Tibial nerve (tissue), 4 donors: ENCODE measurements at regions not wholly inside any gene's neighbourhood (a gene's known extent, or its start where the extent isn't known, plus 50 kb on each side); places are given as distances from the start of the nearest gene placed in this dataset.

ENCODE experiments used
- DNase-seq, 2 donors: peaks; one replicate each; pipeline ENCODE4 v3.0.0-alpha.2; 2019; ENCODE audit warnings: low spot score in 2 of 2
- H3K27ac ChIP-seq, 4 donors: fragments of 200-600 bp; sonication (generic) in 3 of 4; one replicate each; pipeline ENCODE4 v1.5.1; 2017 to 2019; ENCODE audit warnings: mild to moderate bottlenecking in 1 of 4
- H3K27me3 ChIP-seq, 2 donors: fragments of 200-600 bp; sonication (generic) in 1 of 2; one replicate each; pipeline versions ENCODE4 v1.5.1 to v1.6.0; 2017 to 2019
- H3K36me3 ChIP-seq, 3 donors: fragments of 200-600 bp; sonication (generic); one replicate each; pipeline ENCODE4 v1.5.1; 2018 to 2019
- H3K4me1 ChIP-seq, 4 donors: fragments of 200-600 bp; sonication (generic) in 3 of 4; one replicate each; pipeline ENCODE4 v1.5.1; 2017 to 2019
- H3K4me3 ChIP-seq, 4 donors: fragments of 200-600 bp; sonication (generic) in 3 of 4; one replicate each; pipeline ENCODE4 v1.5.1; 2017 to 2019; ENCODE audit warnings: mild to moderate bottlenecking in 1 of 4, moderate library complexity in 1 of 4
- H3K9me3 ChIP-seq, 4 donors: fragments of 200-600 bp; sonication (generic) in 3 of 4; one replicate each; pipeline ENCODE4 v1.5.1; 2017 to 2019
- EP300 ChIP-seq, 2 donors: sonication (generic); formaldehyde crosslinking; IDR thresholded peaks; one replicate each; pipeline ENCODE4 v1.6.1; 2017; ENCODE audit warnings: antibody characterized with exemption in 2 of 2, mild to moderate bottlenecking in 1 of 2
- POLR2A ChIP-seq, 2 donors: fragments of 450-650 bp; IDR thresholded peaks; one replicate each; pipeline ENCODE4 v1.6.1; 2017; ENCODE audit warnings: antibody characterized with exemption in 2 of 2, mild to moderate bottlenecking in 2 of 2, moderate library complexity in 2 of 2
- WGBS, 2 donors: methylation state at CpG; one replicate each; pipeline ENCODE4 v1.1.5; 2018; 5-methylcytosine and 5-hydroxymethylcytosine counted together
- TF ChIP-seq, protein P1 (sequence below), 5 experiments: fragments of 200-600 bp in 3 of 5; fragments of 450-650 bp in 2 of 5; sonication (generic) in 3 of 5; IDR thresholded peaks; one replicate each; pipeline ENCODE4 v1.5.1; 2016 to 2019; ENCODE audit warnings: antibody characterized with exemption in 5 of 5, mild to moderate bottlenecking in 3 of 5, moderate library complexity in 2 of 5

DNA sequence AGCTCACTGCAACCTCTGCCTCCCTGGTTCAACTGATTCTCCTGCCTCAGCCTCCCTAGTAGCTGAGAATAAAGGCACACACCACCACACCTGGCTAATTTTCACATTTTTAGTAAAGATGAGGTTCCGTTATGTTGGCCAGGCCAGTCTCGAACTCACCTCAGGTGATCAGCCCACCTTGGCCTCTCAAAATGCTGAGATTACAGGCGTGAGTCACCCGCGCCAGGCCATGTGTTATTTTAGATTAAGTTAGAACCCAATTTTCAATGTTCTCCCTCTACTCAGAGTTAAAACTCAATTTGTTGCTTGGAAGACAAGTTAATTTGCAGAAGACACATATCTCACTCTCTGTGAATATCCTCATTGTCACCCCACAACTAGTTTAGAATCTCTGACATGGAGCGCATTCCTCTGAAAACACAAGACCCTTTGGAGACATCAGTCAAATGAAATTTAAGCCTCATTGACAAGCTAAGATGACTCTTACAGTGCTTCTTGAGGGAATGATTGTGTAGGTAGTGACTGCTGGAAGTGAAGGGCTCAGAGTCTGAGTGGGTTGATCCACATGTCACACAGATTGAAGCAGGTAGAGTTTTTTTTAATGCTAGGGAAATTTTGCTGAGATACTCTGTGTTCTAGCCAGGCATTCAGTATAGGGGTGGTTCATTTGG is 60.6 kb upstream of the FRMD4B start:
- TF ChIP-seq POLR2A (IDR thresholded peaks at IDR 0.05): no peak
- TF ChIP-seq, protein P1, sequence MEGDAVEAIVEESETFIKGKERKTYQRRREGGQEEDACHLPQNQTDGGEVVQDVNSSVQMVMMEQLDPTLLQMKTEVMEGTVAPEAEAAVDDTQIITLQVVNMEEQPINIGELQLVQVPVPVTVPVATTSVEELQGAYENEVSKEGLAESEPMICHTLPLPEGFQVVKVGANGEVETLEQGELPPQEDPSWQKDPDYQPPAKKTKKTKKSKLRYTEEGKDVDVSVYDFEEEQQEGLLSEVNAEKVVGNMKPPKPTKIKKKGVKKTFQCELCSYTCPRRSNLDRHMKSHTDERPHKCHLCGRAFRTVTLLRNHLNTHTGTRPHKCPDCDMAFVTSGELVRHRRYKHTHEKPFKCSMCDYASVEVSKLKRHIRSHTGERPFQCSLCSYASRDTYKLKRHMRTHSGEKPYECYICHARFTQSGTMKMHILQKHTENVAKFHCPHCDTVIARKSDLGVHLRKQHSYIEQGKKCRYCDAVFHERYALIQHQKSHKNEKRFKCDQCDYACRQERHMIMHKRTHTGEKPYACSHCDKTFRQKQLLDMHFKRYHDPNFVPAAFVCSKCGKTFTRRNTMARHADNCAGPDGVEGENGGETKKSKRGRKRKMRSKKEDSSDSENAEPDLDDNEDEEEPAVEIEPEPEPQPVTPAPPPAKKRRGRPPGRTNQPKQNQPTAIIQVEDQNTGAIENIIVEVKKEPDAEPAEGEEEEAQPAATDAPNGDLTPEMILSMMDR (IDR thresholded peaks at IDR 0.05): no peak
- no peak for TF ChIP-seq EP300 (IDR thresholded peaks at IDR 0.05)
- H3K4me3 ChIP-seq: no peak overlapping the region
- WGBS, 2 donors: 96 to 100% methylated on average over 6 of the region's 6 CpGs
- no peak for DNase-seq
- no peaks in the 10 kb centered on the region for H3K27me3 ChIP-seq
- H3K4me1 ChIP-seq: peaks cover 0 to 9% (median 0%) of the 10 kb centered on the region in 4 donors
- H3K36me3 ChIP-seq: no peaks in the 10 kb centered on the region
- H3K27ac ChIP-seq: no peak overlapping the region
- no peaks in the 10 kb centered on the region for H3K9me3 ChIP-seq

DNA sequence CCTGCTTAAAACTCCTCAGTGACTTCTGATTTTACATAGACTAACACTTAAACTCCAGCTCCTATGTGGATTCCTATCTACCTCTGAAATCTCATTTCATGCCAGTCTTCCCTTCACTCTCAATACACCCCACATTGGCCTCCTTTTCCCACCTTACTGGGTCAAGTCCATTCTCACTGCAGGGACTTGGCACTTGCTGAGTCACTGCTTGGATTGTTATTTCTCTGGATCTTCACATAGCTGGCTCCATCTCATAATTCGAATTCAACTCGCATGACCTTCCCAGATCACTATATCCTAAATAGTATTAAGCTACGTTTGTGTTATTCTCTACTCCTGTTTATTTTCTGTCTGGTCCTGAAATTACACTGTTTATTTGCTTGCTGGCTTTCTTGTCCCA is 59.6 kb upstream of the FRMD4B start:
- WGBS, 2 donors: 64 to 74% methylated on average over 3 of the region's 3 CpGs
- no peak for TF ChIP-seq POLR2A (IDR thresholded peaks at IDR 0.05)
- H3K27me3 ChIP-seq: no peaks in the 10 kb centered on the region
- DNase-seq: no peak
- H3K27ac ChIP-seq: peak overlapping the region in 1 of 4 donors; percentile 35
- no peaks in the 10 kb centered on the region for H3K36me3 ChIP-seq
- H3K4me1 ChIP-seq: peaks cover 0 to 13% (median 0%) of the 10 kb centered on the region in 4 donors
- no peaks in the 10 kb centered on the region for H3K9me3 ChIP-seq
- peak overlapping the region in 1 of 4 donors; percentile 45 for H3K4me3 ChIP-seq

DNA sequence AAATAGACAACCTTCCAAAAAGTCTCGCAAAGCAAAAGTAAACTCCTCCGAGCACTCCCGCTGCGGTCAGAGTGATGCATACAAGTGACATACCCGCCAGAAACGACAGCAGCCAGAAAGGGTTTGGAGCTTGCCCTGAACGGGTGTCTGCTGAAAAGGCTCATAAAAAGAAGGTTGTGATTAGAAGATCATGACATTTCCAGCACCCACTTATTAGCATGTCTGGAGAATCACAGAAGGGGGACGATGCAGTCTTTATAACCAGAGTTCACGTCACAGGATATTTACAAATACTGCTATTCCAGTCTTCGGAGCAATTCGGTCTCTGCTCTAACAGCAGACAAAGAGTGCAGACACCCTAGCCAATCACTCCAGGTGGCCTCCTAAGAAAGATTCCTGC is 59.1 kb upstream of the FRMD4B start:
- peak overlapping the region in 1 of 4 donors; percentile 35 for H3K27ac ChIP-seq

DNA sequence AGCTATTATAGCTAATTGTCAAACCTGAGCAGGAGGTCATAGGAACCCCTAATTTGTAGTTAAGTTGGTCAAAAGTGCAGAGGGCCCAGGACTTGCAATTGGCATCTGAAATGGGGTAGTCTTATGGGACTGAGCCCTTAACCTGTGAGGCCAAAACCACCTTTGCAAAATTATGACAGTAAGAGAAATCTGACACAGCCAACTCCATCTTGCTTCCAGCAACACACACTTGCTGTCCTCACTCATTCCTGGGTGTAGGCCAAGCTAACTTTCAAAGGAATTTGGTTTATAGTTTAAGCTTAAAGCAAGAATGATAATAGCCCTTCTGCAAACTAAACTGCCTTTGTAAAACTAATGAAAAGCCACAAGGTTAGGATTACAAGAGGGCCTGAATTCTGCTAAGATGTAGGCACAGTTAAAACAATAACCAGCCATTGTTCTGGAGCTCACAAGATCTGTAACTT is 57.6 kb upstream of the FRMD4B start:
- Histone ChIP-seq H3K4me1 (peaks cover 0 to 29% (median 0%) of the 10 kb centered on the region in 4 donors), H3K9me3 (no peaks in the 10 kb centered on the region), H3K27me3 (no peaks in the 10 kb centered on the region), H3K27ac (no peak overlapping the region), H3K4me3 (no peak overlapping the region), H3K36me3 (no peaks in the 10 kb centered on the region)
- no peak for DNase-seq
- TF ChIP-seq EP300 (IDR thresholded peaks at IDR 0.05) (no peak), POLR2A (IDR thresholded peaks at IDR 0.05) (no peak)
- TF ChIP-seq, protein P1 (IDR thresholded peaks at IDR 0.05): no peak

More for the DNA sequence above, 59.1 kb upstream of the FRMD4B start:
- no peaks in the 10 kb centered on the region for H3K27me3 ChIP-seq
- no peaks in the 10 kb centered on the region for H3K9me3 ChIP-seq
- H3K4me1 ChIP-seq: peaks cover 0 to 18% (median 0%) of the 10 kb centered on the region in 4 donors
- H3K4me3 ChIP-seq: peak overlapping the region in 3 of 4 donors; percentile 2 to 45 (median 6)
- WGBS, 2 donors: 47 to 57% methylated on average over 11 of the region's 11 CpGs
- TF ChIP-seq, protein P1 (IDR thresholded peaks at IDR 0.05): no peak
- TF ChIP-seq EP300 (IDR thresholded peaks at IDR 0.05): no peak
- TF ChIP-seq POLR2A (IDR thresholded peaks at IDR 0.05): no peak
- no peak for DNase-seq
- H3K36me3 ChIP-seq: no peaks in the 10 kb centered on the region

DNA sequence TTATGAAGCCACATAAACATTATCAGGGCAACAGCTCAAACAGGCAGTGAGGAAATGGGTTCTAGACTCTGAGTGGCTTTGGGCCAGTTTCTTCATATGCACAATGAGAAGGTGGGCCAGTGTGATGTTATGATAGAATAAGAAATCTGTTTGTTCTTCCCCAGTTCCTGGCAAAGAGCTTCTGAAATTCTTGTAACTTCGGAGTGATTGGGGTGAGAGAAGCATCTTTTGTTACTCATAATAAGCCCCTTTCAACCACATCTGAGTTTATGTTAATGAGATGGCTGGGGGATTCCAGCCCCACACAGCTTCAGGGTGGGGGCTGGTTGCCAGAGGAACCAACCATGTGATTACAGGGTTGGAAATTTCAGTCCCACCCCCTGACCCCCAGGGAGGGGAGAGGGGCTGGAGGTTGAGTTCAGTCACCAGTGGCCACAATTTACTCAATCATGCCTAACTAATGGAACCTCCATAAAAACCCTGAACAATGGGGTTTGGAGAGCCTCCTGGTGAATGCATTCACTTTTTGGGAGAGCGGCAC is 57.0 kb upstream of the FRMD4B start:
- H3K27me3 ChIP-seq: no peaks in the 10 kb centered on the region
- no peak overlapping the region for H3K27ac ChIP-seq
- H3K4me3 ChIP-seq: no peak overlapping the region
- TF ChIP-seq, protein P1 (IDR thresholded peaks at IDR 0.05): no peak
- TF ChIP-seq EP300 (IDR thresholded peaks at IDR 0.05): no peak
- TF ChIP-seq POLR2A (IDR thresholded peaks at IDR 0.05): no peak
- WGBS, 2 donors: 57 to 65% methylated on average over 2 of the region's 2 CpGs
- no peak for DNase-seq
- no peaks in the 10 kb centered on the region for H3K9me3 ChIP-seq
- peaks cover 0 to 29% (median 0%) of the 10 kb centered on the region in 4 donors for H3K4me1 ChIP-seq
- H3K36me3 ChIP-seq: no peaks in the 10 kb centered on the region
